ENCODE measurements at regions not wholly inside any gene's neighbourhood (a gene's known extent, or its start where the extent isn't known, plus 50 kb on each side); places are given as distances from the start of the nearest gene placed in this dataset.
"Not testable (repeated sequence)": the region's sequence is repeated elsewhere in the genome, so short reads cannot be mapped to it uniquely, and the experiment has no call there.

DNA sequence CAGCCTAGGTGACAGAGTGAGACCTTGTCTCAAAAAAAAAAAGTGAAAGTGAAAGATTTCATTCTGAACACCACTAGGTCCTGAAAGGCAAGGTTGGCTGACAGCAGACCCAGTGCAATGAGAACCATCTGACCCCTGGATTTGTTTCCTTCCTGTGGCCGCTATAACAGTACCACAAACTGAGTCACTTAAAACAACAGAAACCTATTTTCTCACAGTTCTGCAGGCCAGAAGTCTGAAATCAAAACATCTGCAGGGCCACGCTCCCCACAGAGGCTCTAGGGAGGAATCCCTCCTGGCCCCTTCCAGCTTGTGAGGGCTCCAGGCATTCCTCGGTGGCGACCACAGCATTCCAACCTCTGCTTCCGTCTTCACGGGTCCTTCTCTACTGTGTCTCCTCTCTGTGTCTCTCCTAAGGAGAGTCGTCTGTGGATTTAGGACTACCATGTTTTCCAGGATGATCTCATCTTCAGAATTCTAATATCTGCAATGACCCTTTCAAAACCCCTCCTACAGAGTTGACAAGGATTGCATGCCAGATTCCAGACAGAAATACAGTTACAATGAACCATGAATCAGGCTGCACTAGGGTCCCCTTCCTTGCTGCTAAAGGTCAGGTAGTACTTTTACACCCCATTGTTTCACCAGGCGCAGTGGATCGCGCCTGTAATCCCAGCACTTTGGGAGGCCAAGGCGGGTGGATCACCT is 78.0 kb upstream of the ADGRL1 start:
- not testable (repeated sequence) for H3K4me3 ChIP-seq, H3K27me3 ChIP-seq, H3K36me3 ChIP-seq, H3K27ac ChIP-seq, H3K9me3 ChIP-seq, ATAC-seq, H3K4me1 ChIP-seq
- 42 to 53% methylated on average over 7 to 11 of the region's 11 CpGs for WGBS, 2 donors (ENCODE audit: low coverage in 1 of 2)

DNA sequence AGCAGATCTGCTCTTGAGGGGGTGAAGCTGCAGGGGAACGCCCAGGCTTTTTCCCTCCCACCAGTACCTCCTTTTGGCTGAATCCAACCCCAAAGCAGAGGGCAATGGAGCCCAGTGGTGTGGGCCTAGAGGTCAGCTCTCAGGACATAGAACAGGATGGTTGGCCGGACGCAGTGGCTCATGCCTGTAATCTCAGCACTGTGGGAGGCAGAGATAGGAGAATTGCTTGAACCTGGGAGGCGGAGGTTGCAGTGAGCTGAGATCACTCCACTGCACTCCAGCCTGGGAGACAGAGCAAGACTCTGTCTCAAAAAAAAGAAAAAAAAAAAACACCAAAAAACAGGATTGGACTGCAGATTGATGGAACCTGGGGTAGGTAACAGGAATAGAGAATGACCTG is 73.3 kb upstream of the ADGRL1 start:
- not testable (repeated sequence) for H3K4me1 ChIP-seq, H3K27ac ChIP-seq, ATAC-seq, H3K36me3 ChIP-seq, H3K4me3 ChIP-seq, H3K9me3 ChIP-seq
- 78 to 100% methylated on average over 1 to 4 of the region's 4 CpGs for WGBS, 2 donors (ENCODE audit: low coverage in 1 of 2)
- H3K27me3 ChIP-seq = peaks cover 16% of the 10 kb centered on the region

DNA sequence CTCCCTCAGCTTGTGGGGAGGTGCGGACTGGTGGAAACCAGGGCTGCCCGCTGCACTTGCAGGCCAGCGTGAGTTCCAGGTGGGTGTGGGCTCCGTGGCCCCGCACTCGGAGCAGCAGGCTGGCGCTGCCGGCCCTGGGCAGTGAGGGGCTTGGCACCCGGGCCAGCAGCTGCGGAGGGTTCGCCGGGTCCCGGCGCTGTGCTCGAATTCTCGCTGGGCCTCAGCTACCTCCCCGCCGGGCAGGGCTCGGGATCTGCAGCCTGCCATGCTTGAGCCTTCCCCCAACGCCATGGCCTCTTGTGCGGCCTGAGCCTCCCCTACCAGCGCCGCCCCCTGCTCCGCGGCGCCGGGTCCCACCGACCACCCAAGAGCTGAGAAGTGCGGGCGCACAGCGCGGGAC is 71.6 kb upstream of the ADGRL1 start:
- H3K9me3 ChIP-seq = no peaks in the 10 kb centered on the region
- WGBS, 2 donors (ENCODE audit: low coverage in 1 of 2) = 100% methylated on average over 1 of the region's 32 CpGs; no CpG with 5 or more reads in 1 of the 2 donors
- no peak for ATAC-seq
- no peak overlapping the region for H3K4me3 ChIP-seq
- no peak overlapping the region for H3K27ac ChIP-seq
- H3K27me3 ChIP-seq = peaks cover 27% of the 10 kb centered on the region
- H3K36me3 ChIP-seq = no peaks in the 10 kb centered on the region
- no peaks in the 10 kb centered on the region for H3K4me1 ChIP-seq
- TF ChIP-seq, protein P1, sequence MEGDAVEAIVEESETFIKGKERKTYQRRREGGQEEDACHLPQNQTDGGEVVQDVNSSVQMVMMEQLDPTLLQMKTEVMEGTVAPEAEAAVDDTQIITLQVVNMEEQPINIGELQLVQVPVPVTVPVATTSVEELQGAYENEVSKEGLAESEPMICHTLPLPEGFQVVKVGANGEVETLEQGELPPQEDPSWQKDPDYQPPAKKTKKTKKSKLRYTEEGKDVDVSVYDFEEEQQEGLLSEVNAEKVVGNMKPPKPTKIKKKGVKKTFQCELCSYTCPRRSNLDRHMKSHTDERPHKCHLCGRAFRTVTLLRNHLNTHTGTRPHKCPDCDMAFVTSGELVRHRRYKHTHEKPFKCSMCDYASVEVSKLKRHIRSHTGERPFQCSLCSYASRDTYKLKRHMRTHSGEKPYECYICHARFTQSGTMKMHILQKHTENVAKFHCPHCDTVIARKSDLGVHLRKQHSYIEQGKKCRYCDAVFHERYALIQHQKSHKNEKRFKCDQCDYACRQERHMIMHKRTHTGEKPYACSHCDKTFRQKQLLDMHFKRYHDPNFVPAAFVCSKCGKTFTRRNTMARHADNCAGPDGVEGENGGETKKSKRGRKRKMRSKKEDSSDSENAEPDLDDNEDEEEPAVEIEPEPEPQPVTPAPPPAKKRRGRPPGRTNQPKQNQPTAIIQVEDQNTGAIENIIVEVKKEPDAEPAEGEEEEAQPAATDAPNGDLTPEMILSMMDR (IDR thresholded peaks at IDR 0.05) = no peak
- no peak for TF ChIP-seq POLR2A (IDR thresholded peaks at IDR 0.05)
- no peak for TF ChIP-seq POLR2AphosphoS5 (IDR thresholded peaks at IDR 0.05)
- TF ChIP-seq EP300 (IDR thresholded peaks at IDR 0.05) = no peak

DNA sequence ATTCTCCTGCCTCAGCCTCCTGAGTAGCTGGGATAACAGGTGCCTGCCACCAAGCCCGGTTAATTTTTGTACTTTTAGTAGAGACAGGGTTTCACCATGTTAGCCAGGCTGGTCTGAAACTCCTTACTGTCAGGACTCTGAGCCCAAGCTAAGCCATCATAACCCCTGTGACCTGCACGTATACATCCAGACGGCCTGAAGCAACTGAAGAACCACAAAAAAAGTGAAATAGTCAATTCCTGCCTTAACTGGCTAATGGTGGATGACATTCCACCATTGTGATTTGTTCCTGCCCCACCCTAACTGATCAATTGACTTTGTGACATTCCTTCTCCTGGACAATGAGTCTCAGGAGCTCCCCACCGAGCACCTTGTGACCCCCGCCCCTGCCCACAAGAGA is 69.9 kb upstream of the ADGRL1 start:
- H3K4me3 ChIP-seq, H3K36me3 ChIP-seq, H3K4me1 ChIP-seq, H3K9me3 ChIP-seq, H3K27ac ChIP-seq, ATAC-seq: not testable (repeated sequence)
- WGBS, 2 donors (ENCODE audit: low coverage in 1 of 2) = 72 to 86% methylated on average over 3 to 5 of the region's 5 CpGs
- peaks cover 40% of the 10 kb centered on the region for H3K27me3 ChIP-seq

DNA sequence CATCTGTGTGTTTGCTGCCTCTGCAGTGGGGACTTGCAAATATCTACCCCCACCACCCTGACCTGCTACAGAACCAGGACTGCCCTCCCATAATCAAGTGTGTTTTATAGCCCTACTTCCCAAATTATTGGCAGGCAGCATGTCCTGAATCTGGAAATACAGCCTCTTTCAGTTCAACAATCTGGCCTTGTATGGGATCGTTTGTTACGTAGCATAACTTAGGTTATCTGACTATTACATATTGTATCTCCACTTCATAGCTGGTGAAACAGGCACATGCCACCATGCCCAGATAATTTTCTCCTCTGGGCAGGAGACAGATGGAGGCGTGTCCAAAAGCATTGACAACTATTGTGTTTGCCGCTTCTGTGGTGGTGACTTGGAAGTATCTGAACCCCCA is 66.7 kb upstream of the ADGRL1 start:
- H3K27me3 ChIP-seq = peaks cover 36% of the 10 kb centered on the region
- H3K4me3 ChIP-seq = no peak overlapping the region
- no peak for ATAC-seq
- H3K9me3 ChIP-seq = no peaks in the 10 kb centered on the region
- TF ChIP-seq POLR2A (IDR thresholded peaks at IDR 0.05) (no peak), EP300 (IDR thresholded peaks at IDR 0.05) (no peak), POLR2AphosphoS5 (IDR thresholded peaks at IDR 0.05) (no peak)
- TF ChIP-seq, protein P1 (IDR thresholded peaks at IDR 0.05) = no peak
- WGBS, 2 donors (ENCODE audit: low coverage in 1 of 2) = 89 to 93% methylated on average over 2 of the region's 4 CpGs
- no peak overlapping the region for H3K27ac ChIP-seq
- H3K4me1 ChIP-seq = no peaks in the 10 kb centered on the region
- H3K36me3 ChIP-seq = no peaks in the 10 kb centered on the region

DNA sequence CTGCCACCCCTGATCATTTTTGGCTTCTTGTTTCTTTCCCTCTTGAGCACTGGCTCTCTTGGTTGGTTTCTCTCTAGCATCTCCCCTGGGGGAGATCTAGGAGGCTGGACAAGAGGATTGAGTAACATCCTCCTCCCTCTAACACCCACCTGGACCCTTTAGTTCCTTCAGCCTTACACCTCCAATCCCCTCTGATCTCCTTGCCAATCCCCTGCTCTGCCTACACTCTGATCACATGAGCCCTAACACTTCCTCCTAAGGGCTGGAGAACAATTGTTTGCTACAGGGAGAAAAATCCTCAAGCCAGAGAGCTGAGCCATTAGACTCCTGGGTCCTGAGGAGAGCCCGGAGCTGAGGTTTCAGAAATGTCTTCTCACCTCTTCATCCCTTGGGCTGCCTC is 65.9 kb upstream of the ADGRL1 start:
- Histone ChIP-seq H3K27me3 (peaks cover 38% of the 10 kb centered on the region), H3K27ac (no peak overlapping the region), H3K36me3 (no peaks in the 10 kb centered on the region), H3K9me3 (no peaks in the 10 kb centered on the region), H3K4me3 (no peak overlapping the region), H3K4me1 (no peaks in the 10 kb centered on the region)
- no peak for TF ChIP-seq POLR2AphosphoS5 (IDR thresholded peaks at IDR 0.05)
- no peak for TF ChIP-seq EP300 (IDR thresholded peaks at IDR 0.05)
- TF ChIP-seq POLR2A (IDR thresholded peaks at IDR 0.05) = no peak
- TF ChIP-seq, protein P1 (IDR thresholded peaks at IDR 0.05) = no peak
- WGBS, 2 donors (ENCODE audit: low coverage in 1 of 2) = 63% methylated on average over 1 of the region's 1 CpG; no CpG with 5 or more reads in 1 of the 2 donors
- ATAC-seq = no peak

DNA sequence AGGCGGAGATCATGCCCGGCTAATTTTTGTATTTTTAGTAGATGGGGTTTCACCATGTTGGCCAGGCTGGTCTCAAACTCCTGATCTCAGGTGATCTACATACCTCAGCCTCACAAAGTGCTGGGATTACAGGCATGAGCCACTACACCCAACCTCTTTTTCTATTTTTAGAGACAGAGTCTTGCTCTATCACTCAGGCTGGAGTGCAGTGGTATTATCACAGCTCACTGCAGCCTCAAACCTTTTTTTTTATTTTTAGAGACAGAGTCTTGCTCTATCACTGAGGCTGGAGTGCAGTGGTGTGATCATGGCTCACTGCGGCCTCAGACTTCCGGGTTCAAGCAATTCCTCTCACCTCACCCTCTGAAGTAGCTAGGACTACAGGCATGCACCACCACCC is 64.6 kb upstream of the ADGRL1 start:
- H3K27ac ChIP-seq, H3K9me3 ChIP-seq, H3K4me3 ChIP-seq, H3K4me1 ChIP-seq, ATAC-seq, H3K36me3 ChIP-seq: not testable (repeated sequence)
- WGBS, 2 donors (ENCODE audit: low coverage in 1 of 2) = 76 to 80% methylated on average over 3 to 4 of the region's 4 CpGs
- peaks cover 45% of the 10 kb centered on the region for H3K27me3 ChIP-seq

All from gastroesophageal sphincter (tissue), 4 donors.